ENCODE measurements at regions not wholly inside any gene's neighbourhood (a gene's known extent, or its start where the extent isn't known, plus 50 kb on each side); places are given as distances from the start of the nearest gene placed in this dataset.

DNA sequence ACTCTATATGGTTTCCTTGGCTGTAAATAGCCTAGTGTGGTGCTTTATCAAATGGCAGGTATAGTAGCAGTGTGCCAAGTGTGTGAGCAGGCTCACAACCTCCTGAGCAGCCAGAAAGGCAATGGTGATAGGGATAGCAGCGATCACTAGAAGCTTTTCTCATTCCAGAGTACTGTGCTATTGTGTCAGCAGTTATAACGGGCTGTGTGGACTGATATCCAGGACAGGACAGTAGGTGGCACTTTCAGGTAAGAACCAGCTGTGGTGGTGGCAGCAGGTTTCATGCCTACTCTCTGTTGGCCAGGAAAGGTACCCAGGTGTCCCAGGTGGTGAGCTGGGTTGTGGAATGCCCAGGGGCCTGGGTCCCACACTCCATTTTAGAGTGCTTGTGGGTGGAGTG, 448.8 kb upstream of the BTBD3 start:
- TF ChIP-seq CTCF (IDR thresholded peaks at IDR 0.05) (no peak), ARID4B (CRISPR knock-in tag; IDR thresholded peaks at IDR 0.05; ENCODE audit: borderline replicate concordance) (no peak), SP1 (CRISPR knock-in tag; conservative IDR thresholded peaks at IDR 0.05) (no peak), ELF4 (CRISPR knock-in tag; IDR thresholded peaks at IDR 0.05; ENCODE audit: low read depth) (no peak), FOXK1 (CRISPR knock-in tag; IDR thresholded peaks at IDR 0.05) (no peak)
- TF ChIP-seq, protein P1, sequence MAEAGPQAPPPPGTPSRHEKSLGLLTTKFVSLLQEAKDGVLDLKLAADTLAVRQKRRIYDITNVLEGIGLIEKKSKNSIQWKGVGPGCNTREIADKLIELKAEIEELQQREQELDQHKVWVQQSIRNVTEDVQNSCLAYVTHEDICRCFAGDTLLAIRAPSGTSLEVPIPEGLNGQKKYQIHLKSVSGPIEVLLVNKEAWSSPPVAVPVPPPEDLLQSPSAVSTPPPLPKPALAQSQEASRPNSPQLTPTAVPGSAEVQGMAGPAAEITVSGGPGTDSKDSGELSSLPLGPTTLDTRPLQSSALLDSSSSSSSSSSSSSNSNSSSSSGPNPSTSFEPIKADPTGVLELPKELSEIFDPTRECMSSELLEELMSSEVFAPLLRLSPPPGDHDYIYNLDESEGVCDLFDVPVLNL (CRISPR knock-in tag; IDR thresholded peaks at IDR 0.05; ENCODE audit: borderline replicate concordance, low read depth): no peak
